Endothelial cell of hepatic sinusoid (primary cell): ENCODE measurements at regions not wholly inside any gene's neighbourhood (a gene's known extent, or its start where the extent isn't known, plus 50 kb on each side); places are given as distances from the start of the nearest gene placed in this dataset.
"Not testable (repeated sequence)": the region's sequence is repeated elsewhere in the genome, so short reads cannot be mapped to it uniquely, and the experiment has no call there.

Source experiments
- in situ Hi-C: cut with HindIII; loops from 2 replicates; pipeline ENCODE4 v1.10.0; 2017; ENCODE audit warnings: low sequenced_read_pairs

GRCh38 chr6:114718186-114718585, 375.4 kb upstream of the HS3ST5 start:
- in situ Hi-C loops, result no loop called here

- in situ Hi-C loops, result no loop called here
Measured at GRCh38 chr6:114714836-114715507, 372.1 kb upstream of the HS3ST5 start.

DNA sequence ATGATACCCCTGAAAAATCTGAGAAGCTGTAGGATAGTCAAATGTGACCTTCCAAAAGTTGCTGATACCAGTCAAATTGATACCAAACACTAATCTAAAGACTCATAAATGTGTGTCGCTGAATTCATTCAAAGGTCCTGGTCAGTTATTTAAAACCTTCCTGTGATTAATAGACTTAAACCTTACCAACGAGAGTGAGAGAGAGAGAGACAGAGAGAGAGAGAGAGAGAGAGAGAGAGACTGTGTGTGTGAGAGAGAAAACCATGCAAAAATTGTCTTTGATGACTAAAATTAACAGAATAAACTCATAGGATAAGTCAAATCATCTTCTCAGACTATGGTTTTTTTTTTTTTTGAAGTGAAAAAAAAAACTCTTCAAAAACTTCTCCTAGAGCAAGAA, 370.9 kb upstream of the HS3ST5 start:
- in situ Hi-C loops, result no loop called here

- in situ Hi-C loops, result no loop called here
Measured at GRCh38 chr6:114712129-114712662, 369.4 kb upstream of the HS3ST5 start.

DNA sequence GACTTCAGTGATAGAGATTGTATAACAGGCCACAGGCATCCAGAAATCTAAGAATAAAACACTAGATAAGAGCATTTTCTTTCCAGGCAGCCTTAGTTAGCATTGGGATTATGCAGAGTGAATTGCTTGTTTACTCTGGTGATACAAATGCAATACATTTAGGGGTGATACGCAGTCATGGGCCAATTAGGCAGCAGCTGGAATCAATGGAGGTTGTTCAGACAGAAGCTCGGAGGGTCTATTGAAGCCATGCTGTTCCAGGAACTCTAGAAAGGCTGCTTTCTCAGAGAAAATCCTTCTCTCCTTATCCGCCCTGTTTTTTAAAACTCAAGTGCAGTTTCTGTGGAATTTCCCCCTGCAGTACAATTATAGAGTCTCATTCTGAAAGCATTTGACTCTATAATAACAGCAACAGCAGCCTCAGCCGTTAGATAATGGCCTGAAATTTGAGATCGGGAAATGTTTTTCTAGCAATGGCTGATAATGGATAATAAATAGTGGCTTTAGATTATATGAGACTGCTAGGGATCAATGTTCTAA, 364.3 kb upstream of the HS3ST5 start:
- in situ Hi-C loops, result no loop called here

DNA sequence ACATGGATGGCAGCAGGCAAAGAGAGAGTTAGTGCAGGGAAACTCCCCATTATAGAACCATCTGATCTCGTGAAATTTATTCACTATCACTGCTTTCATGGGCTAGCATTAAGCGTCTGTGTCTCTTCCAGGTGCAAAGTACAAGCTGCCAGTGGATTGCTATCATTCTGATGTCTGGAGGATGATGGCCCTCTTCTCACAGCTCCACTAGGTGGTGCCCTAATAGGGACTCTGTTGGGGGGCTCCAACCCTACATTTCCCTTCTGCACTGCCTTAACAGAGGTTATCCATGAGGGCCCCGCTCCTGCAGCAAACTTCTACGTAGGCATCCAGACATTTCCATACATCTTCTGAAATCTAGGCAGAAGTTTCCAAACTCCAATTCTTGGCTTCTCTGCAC, 347.8 kb upstream of the HS3ST5 start:
- in situ Hi-C loops, result no loop called here

- in situ Hi-C loops, result no loop called here
Measured at GRCh38 chr6:114659513-114659912, 316.7 kb upstream of the HS3ST5 start.

- in situ Hi-C loops, result no loop called here
Measured at GRCh38 chr6:114651611-114652010, 308.8 kb upstream of the HS3ST5 start.

DNA sequence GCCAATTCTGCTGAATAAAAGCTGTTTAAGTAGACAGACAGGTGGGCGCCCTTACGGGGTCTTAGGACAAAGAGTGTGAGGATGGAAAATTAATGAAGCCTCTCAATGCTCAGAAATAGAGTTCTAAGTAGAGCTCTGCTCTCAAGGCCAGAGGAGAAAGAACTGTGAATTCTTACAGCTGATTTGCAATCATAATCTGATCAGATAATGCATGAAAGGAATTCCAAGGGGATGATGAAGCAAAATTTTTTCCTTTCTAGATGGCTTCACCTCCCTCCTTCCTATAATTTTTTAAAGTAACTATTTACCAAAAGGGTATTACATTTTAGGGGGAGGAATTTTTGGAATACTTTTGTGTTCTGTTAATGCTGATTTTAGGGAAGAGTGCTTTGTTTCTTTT, 308.1 kb upstream of the HS3ST5 start:
- in situ Hi-C loops, result no loop called here

- in situ Hi-C loops, result no loop called here
Measured at GRCh38 chr6:114649298-114649697, 306.5 kb upstream of the HS3ST5 start.

DNA sequence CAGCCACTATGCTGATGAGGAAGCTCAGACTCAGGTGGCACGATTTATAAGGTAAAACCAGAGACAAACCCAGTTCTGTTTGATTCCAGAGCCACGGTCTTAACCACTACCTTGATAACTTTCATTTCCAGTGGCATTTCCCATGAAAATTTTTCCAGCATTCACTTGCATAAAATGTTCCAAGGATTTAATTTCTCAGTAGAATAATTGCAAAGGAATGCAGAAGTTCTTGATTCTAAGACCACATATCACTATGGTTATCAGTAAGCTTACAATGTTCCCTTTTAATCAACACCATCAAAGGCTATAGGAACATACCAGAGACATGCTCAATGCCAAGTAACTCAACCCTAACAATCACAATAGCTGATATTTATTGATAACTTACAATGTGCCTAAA, 306.0 kb upstream of the HS3ST5 start:
- in situ Hi-C loops, result no loop called here

GRCh38 chr6:114638341-114638740, 295.5 kb upstream of the HS3ST5 start:
- in situ Hi-C loops, result no loop called here

DNA sequence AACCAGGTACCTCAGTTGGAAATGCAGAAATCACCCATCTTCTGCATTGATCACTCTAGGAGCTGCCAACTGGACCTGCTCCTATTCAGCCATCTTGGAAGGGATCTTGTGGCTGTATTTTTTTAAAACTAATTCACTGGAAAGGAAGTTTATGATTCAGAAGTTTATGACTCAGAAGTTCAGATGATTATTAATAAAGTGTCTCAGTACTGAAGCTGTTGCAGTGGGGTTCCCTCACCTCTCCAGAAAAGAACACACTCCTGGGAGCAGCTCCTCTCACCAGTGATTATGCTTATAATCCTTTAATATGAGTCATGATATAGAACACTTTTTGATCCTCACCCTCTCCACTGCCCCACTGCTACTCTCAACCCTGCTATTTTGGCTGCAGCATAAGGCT, 291.2 kb upstream of the HS3ST5 start:
- in situ Hi-C loops, result no loop called here

GRCh38 chr6:114626226-114626625, 283.4 kb upstream of the HS3ST5 start:
- in situ Hi-C loops, result not testable (repeated sequence)

GRCh38 chr6:114619621-114620200, 276.9 kb upstream of the HS3ST5 start:
- in situ Hi-C loops, result no loop called here

- in situ Hi-C loops, result no loop called here
Measured at GRCh38 chr6:114611696-114612095, 268.9 kb upstream of the HS3ST5 start.

DNA sequence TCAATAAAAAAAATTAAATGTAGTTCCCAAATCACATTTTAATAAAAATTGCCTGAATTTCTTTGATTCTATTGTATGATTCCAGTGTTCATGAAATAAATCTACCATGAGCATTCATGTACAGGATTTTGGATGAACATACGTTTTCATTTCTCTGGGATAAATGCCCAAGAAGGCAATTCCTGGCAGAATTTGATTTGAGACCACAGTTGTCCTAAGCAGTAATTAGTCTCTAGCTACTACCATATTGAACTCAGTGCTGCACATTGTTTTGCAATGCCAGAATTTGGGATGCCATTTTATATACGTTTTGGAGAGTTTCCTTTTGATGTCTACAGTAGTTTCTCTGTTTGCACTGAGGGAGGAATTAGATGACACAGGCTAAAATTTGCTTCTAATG, 265.3 kb upstream of the HS3ST5 start:
- in situ Hi-C loops, result no loop called here

- in situ Hi-C loops, result no loop called here
Measured at GRCh38 chr6:114605656-114606055, 262.8 kb upstream of the HS3ST5 start.

GRCh38 chr6:114600381-114600780, 257.6 kb upstream of the HS3ST5 start:
- in situ Hi-C loops, result no loop called here

DNA sequence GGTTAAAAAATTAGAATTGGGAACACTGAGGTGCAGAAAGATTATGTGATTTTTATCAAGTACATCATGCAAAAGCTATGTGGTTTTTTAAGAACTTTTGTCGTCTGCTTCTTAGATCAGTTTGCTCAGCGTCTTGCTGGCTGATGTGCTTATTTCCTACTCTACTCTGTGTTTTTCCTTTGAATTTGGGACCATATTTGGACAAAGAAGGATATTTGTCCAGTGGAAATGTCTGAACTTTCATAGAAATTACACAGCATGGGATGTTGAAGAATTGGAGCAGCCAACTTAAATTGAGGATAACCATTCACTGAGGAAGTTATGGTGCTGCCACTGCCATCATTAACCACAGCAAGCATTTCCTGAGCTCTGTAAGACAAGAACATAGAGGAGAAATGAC, 252.8 kb upstream of the HS3ST5 start:
- in situ Hi-C loops, result no loop called here

DNA sequence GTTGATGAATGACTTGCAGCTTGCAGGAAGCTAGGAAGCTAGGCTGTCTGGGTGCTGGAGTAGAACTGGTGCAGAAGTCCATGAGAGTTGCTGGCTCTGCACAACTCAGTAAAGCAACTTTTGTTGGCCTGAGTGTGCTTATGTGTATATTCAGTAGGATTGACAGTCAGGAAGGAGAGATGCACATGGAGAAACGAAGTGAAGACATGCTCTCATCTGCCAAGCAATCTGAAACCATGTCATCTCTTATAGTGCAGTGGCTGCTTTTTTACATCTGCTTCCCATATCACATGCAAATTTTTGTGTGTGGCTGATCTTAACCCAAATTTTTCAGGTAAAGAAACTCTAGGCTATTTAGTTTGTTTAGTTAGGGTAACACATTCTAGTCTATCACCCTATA, 252.4 kb upstream of the HS3ST5 start:
- in situ Hi-C loops, result no loop called here

GRCh38 chr6:114592506-114592905, 249.7 kb upstream of the HS3ST5 start:
- in situ Hi-C loops, result no loop called here
